ENCODE measurements at regions not wholly inside any gene's neighbourhood (a gene's known extent, or its start where the extent isn't known, plus 50 kb on each side); places are given as distances from the start of the nearest gene placed in this dataset.

DNA sequence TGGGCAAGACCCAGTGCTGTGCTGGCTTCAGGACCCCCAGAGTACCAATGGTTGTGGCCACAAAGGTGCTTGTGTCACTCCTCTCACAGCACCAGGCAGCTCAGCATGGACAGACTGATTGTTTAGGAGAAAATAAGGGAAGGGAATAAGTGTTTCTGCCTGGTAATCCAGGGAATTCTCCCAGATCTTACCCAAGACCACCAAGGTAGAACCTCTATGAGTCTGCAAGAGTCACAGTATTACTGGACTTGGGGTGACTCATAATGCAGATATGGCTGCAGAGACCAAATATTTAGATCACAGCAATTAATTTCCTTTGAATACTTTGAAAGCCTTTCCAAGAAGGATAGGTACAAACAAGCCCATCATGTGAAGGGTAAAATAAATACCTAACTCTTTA is 1178.3 kb upstream of the FLRT2 start (continued):
- TF ChIP-seq, protein P1, sequence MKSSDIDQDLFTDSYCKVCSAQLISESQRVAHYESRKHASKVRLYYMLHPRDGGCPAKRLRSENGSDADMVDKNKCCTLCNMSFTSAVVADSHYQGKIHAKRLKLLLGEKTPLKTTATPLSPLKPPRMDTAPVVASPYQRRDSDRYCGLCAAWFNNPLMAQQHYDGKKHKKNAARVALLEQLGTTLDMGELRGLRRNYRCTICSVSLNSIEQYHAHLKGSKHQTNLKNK (CRISPR knock-in tag; IDR thresholded peaks at IDR 0.05): no peak
- TF ChIP-seq RORB (CRISPR knock-in tag; IDR thresholded peaks at IDR 0.05) (no peak), ESRRA (CRISPR knock-in tag; IDR thresholded peaks at IDR 0.05; ENCODE audit: borderline replicate concordance) (no peak), SMAD3 (CRISPR knock-in tag; IDR thresholded peaks at IDR 0.05; ENCODE audit: borderline replicate concordance) (no peak), NFE2L1 (CRISPR knock-in tag; IDR thresholded peaks at IDR 0.05) (no peak), TEAD4 (CRISPR knock-in tag; IDR thresholded peaks at IDR 0.05) (no peak)
- TF ChIP-seq, protein P2, sequence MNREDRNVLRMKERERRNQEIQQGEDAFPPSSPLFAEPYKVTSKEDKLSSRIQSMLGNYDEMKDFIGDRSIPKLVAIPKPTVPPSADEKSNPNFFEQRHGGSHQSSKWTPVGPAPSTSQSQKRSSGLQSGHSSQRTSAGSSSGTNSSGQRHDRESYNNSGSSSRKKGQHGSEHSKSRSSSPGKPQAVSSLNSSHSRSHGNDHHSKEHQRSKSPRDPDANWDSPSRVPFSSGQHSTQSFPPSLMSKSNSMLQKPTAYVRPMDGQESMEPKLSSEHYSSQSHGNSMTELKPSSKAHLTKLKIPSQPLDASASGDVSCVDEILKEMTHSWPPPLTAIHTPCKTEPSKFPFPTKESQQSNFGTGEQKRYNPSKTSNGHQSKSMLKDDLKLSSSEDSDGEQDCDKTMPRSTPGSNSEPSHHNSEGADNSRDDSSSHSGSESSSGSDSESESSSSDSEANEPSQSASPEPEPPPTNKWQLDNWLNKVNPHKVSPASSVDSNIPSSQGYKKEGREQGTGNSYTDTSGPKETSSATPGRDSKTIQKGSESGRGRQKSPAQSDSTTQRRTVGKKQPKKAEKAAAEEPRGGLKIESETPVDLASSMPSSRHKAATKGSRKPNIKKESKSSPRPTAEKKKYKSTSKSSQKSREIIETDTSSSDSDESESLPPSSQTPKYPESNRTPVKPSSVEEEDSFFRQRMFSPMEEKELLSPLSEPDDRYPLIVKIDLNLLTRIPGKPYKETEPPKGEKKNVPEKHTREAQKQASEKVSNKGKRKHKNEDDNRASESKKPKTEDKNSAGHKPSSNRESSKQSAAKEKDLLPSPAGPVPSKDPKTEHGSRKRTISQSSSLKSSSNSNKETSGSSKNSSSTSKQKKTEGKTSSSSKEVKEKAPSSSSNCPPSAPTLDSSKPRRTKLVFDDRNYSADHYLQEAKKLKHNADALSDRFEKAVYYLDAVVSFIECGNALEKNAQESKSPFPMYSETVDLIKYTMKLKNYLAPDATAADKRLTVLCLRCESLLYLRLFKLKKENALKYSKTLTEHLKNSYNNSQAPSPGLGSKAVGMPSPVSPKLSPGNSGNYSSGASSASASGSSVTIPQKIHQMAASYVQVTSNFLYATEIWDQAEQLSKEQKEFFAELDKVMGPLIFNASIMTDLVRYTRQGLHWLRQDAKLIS (CRISPR knock-in tag; IDR thresholded peaks at IDR 0.05; ENCODE audit: borderline replicate concordance): no peak
- TF ChIP-seq, protein P3, sequence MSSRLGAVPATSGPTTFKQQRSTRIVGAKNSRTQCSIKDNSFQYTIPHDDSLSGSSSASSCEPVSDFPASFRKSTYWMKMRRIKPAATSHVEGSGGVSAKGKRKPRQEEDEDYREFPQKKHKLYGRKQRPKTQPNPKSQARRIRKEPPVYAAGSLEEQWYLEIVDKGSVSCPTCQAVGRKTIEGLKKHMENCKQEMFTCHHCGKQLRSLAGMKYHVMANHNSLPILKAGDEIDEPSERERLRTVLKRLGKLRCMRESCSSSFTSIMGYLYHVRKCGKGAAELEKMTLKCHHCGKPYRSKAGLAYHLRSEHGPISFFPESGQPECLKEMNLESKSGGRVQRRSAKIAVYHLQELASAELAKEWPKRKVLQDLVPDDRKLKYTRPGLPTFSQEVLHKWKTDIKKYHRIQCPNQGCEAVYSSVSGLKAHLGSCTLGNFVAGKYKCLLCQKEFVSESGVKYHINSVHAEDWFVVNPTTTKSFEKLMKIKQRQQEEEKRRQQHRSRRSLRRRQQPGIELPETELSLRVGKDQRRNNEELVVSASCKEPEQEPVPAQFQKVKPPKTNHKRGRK (CRISPR knock-in tag; IDR thresholded peaks at IDR 0.05; ENCODE audit: borderline replicate concordance): no peak

DNA sequence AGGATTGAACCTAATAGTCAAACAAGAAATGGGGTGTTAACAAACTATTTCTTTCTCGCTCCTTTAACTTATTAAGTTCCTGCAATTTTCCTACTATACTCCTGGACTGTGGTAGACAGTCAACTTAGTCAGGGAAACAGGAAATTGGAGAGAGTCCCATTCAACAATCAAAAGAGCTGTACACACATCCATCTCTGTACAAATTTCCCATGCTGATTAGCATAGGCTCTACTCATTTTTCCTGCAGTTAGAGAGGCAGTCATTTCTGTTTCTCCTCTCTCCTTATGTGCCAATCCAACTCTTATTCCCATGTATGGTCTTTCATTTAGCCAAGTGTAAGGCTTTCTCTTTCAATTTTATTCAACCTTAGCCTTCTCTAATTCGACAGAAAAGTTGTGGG is 1168.5 kb upstream of the FLRT2 start:
- Mint-ChIP-seq H3K27me3 (ENCODE audit: low read depth) (no peaks in the 10 kb centered on the region), H3K36me3 (no peaks in the 10 kb centered on the region), H3K4me3 (no peak overlapping the region), H3K4me1 (no peaks in the 10 kb centered on the region), H3K27ac (no peak overlapping the region), H3K9me3 (peaks cover 18% of the 10 kb centered on the region)
- DNase-seq (ENCODE audit: low spot score): no peak
- ATAC-seq: no peak
- CTCF ChIA-PET: no interaction called here
- POLR2A ChIA-PET: interaction anchor here (0.6 kb wide), 1 partner anchor 685 kb away, joined by 4 read pairs; no protein-coding TSS in a partner anchor
- no peak for TF ChIP-seq CBFB (CRISPR knock-in tag; IDR thresholded peaks at IDR 0.05; ENCODE audit: low read depth)
- no peak for TF ChIP-seq IRF2 (CRISPR knock-in tag; IDR thresholded peaks at IDR 0.05; ENCODE audit: borderline replicate concordance, low read depth)
- TF ChIP-seq ESRRA (CRISPR knock-in tag; IDR thresholded peaks at IDR 0.05; ENCODE audit: borderline replicate concordance): no peak
- no peak for TF ChIP-seq MXD4 (CRISPR knock-in tag; IDR thresholded peaks at IDR 0.05; ENCODE audit: borderline replicate concordance)
- TF ChIP-seq, protein P4, sequence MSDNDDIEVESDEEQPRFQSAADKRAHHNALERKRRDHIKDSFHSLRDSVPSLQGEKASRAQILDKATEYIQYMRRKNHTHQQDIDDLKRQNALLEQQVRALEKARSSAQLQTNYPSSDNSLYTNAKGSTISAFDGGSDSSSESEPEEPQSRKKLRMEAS (CRISPR knock-in tag; IDR thresholded peaks at IDR 0.05): no peak
- TF ChIP-seq, protein P5, sequence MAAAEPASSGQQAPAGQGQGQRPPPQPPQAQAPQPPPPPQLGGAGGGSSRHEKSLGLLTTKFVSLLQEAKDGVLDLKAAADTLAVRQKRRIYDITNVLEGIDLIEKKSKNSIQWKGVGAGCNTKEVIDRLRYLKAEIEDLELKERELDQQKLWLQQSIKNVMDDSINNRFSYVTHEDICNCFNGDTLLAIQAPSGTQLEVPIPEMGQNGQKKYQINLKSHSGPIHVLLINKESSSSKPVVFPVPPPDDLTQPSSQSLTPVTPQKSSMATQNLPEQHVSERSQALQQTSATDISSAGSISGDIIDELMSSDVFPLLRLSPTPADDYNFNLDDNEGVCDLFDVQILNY (CRISPR knock-in tag; IDR thresholded peaks at IDR 0.05): no peak
- no peak for TF ChIP-seq RELA (CRISPR knock-in tag; IDR thresholded peaks at IDR 0.05; ENCODE audit: borderline replicate concordance)
- TF ChIP-seq, protein P6, sequence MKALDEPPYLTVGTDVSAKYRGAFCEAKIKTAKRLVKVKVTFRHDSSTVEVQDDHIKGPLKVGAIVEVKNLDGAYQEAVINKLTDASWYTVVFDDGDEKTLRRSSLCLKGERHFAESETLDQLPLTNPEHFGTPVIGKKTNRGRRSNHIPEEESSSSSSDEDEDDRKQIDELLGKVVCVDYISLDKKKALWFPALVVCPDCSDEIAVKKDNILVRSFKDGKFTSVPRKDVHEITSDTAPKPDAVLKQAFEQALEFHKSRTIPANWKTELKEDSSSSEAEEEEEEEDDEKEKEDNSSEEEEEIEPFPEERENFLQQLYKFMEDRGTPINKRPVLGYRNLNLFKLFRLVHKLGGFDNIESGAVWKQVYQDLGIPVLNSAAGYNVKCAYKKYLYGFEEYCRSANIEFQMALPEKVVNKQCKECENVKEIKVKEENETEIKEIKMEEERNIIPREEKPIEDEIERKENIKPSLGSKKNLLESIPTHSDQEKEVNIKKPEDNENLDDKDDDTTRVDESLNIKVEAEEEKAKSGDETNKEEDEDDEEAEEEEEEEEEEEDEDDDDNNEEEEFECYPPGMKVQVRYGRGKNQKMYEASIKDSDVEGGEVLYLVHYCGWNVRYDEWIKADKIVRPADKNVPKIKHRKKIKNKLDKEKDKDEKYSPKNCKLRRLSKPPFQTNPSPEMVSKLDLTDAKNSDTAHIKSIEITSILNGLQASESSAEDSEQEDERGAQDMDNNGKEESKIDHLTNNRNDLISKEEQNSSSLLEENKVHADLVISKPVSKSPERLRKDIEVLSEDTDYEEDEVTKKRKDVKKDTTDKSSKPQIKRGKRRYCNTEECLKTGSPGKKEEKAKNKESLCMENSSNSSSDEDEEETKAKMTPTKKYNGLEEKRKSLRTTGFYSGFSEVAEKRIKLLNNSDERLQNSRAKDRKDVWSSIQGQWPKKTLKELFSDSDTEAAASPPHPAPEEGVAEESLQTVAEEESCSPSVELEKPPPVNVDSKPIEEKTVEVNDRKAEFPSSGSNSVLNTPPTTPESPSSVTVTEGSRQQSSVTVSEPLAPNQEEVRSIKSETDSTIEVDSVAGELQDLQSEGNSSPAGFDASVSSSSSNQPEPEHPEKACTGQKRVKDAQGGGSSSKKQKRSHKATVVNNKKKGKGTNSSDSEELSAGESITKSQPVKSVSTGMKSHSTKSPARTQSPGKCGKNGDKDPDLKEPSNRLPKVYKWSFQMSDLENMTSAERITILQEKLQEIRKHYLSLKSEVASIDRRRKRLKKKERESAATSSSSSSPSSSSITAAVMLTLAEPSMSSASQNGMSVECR (CRISPR knock-in tag; IDR thresholded peaks at IDR 0.05; ENCODE audit: borderline replicate concordance): no peak
- no peak for TF ChIP-seq MYBL2 (CRISPR knock-in tag; IDR thresholded peaks at IDR 0.05)
- TF ChIP-seq, protein P7, sequence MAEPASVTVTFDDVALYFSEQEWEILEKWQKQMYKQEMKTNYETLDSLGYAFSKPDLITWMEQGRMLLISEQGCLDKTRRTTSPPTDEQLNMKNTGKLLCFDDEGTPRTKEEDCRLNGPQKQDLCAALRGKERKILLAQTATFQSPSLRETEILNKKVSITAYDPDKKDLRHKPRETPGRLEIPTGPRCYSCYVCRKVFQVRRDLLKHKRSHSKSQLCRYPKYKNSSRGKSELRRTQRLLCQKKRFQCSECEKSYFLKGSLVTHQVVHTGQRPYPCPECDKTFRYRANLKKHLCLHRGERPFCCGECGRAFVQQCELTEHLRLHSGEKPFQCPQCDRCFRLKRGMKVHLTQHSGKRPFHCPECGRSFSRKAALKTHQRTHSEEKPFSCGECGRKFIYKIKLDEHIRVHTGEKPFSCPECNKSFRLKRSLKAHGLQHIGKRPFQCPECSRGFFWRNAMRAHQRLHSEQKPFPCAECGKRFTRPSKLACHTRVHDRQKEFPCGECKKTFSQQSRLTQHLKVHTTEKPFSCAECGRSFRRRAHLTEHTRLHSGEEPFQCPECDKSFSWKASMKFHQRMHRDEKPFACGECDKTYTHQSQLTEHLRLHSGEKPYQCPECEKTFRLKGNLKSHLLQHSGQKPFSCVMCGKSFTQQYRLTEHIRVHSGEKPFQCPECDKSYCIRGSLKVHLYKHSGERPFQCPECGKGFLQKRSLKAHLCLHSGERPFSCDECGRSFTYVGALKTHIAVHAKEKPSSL (CRISPR knock-in tag; conservative IDR thresholded peaks at IDR 0.05): no peak

All from WTC11 (cell line).